Neural crest cell (in vitro differentiated cells): ENCODE measurements at regions not wholly inside any gene's neighbourhood (a gene's known extent, or its start where the extent isn't known, plus 50 kb on each side); places are given as distances from the start of the nearest gene placed in this dataset.

Experiments used
- DNase-seq: peaks from one replicate; pipeline ENCODE4 v3.0.0; 2021; ENCODE audit warnings: low read depth, mixed read lengths, low spot score
- H3K27ac Mint-ChIP-seq: one replicate; pipeline ENCODE4 v1.8.0; 2021; ENCODE audit warnings: mild to moderate bottlenecking, mixed read lengths; ENCODE audit not compliant: unreplicated experiment
- H3K27me3 Mint-ChIP-seq: 2 replicates; pipeline ENCODE4 v1.8.0; 2021; ENCODE audit warnings: low read depth, mild to moderate bottlenecking, mixed read lengths
- H3K36me3 Mint-ChIP-seq: 2 replicates; pipeline ENCODE4 v1.8.0; 2021; ENCODE audit warnings: low read depth, mild to moderate bottlenecking, mixed read lengths
- H3K4me1 Mint-ChIP-seq: 2 replicates; pipeline ENCODE4 v1.8.0; 2021; ENCODE audit warnings: mixed read lengths
- H3K4me3 Mint-ChIP-seq: one replicate; pipeline ENCODE4 v1.8.0; 2021; ENCODE audit warnings: mild to moderate bottlenecking, mixed read lengths
- H3K9me3 Mint-ChIP-seq: 2 replicates; pipeline ENCODE4 v1.8.0; 2021; ENCODE audit warnings: mixed read lengths
- TF ChIP-seq, protein P1 (sequence below): fragments of 200-600 bp; sonication (generic); conservative IDR thresholded peaks from 2 replicates; pipeline ENCODE4 v1.5.0; 2021; ENCODE audit warnings: antibody characterized with exemption, mild to moderate bottlenecking

DNA sequence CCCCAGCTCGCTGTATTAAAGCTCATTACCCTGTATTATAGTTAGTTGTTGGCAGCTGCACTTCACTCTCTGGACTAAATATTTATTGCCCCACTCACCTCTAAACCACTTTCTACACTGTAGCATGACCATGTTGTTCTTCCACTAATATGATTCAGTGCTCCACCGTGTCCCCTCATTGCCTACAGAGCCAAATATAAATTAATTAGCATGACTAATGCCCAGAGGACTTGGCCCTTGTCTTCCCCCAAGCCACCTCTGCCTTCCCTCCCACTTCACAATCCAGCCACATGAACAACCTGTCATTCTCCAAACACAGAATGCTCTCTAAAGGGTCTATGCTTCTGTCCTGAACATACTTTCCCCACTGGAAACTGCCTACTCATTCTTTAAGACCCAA, 276.5 kb downstream of the PLPP3 start:
- Mint-ChIP-seq H3K27me3 (no peaks in the 10 kb centered on the region), H3K4me1 (no peaks in the 10 kb centered on the region), H3K36me3 (peaks cover 3% of the 10 kb centered on the region), H3K4me3 (no peak overlapping the region), H3K9me3 (peaks cover 4% of the 10 kb centered on the region), H3K27ac (no peak overlapping the region)
- no peak for DNase-seq
- TF ChIP-seq, protein P1, sequence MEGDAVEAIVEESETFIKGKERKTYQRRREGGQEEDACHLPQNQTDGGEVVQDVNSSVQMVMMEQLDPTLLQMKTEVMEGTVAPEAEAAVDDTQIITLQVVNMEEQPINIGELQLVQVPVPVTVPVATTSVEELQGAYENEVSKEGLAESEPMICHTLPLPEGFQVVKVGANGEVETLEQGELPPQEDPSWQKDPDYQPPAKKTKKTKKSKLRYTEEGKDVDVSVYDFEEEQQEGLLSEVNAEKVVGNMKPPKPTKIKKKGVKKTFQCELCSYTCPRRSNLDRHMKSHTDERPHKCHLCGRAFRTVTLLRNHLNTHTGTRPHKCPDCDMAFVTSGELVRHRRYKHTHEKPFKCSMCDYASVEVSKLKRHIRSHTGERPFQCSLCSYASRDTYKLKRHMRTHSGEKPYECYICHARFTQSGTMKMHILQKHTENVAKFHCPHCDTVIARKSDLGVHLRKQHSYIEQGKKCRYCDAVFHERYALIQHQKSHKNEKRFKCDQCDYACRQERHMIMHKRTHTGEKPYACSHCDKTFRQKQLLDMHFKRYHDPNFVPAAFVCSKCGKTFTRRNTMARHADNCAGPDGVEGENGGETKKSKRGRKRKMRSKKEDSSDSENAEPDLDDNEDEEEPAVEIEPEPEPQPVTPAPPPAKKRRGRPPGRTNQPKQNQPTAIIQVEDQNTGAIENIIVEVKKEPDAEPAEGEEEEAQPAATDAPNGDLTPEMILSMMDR: no peak

DNA sequence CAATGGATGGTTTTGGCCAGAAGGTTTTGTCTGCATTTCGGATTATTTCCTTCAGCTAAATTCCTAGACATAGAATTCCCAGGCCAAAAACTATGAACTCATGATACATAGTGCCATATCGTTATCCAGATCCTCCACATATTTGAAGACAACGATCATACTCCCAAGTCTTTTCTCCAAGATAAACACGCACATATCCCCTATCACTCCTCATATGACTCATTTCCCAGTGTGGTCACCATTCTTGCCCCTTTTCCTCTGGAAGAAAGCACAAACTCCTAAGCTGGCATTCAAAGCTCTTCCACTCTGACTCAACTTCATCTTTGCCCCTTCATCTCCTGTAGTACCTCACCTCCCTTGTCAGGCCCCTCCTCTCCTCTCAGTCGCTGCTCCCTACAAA, 277.6 kb downstream of the PLPP3 start:
- no peaks in the 10 kb centered on the region for H3K9me3 Mint-ChIP-seq
- no peaks in the 10 kb centered on the region for H3K27me3 Mint-ChIP-seq
- no peaks in the 10 kb centered on the region for H3K4me1 Mint-ChIP-seq
- H3K36me3 Mint-ChIP-seq: no peaks in the 10 kb centered on the region
- no peak overlapping the region for H3K27ac Mint-ChIP-seq
- H3K4me3 Mint-ChIP-seq: no peak overlapping the region
- TF ChIP-seq, protein P1: no peak
- no peak for DNase-seq

DNA sequence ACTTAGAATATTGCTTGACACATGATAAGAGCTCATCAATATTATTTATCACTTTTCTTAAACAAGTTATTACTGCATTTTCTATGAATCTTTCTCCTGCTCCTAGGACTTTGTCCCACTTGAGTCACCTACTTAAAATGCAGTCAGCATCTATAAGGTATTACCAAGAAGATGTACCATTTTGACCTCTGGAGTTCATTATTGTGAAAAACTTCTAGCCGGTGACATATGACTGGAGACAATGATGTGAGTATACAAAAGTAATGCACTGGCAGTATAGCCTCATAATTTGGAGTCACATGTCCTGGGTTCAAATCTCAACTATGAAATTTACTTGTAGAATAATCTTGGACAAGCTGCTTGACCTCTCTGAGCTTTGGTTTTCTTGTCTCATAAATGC, 278.5 kb downstream of the PLPP3 start:
- Mint-ChIP-seq H3K36me3 (no peaks in the 10 kb centered on the region), H3K4me1 (no peaks in the 10 kb centered on the region), H3K4me3 (no peak overlapping the region), H3K27me3 (no peaks in the 10 kb centered on the region), H3K9me3 (no peaks in the 10 kb centered on the region), H3K27ac (no peak overlapping the region)
- DNase-seq: no peak
- TF ChIP-seq, protein P1: no peak

DNA sequence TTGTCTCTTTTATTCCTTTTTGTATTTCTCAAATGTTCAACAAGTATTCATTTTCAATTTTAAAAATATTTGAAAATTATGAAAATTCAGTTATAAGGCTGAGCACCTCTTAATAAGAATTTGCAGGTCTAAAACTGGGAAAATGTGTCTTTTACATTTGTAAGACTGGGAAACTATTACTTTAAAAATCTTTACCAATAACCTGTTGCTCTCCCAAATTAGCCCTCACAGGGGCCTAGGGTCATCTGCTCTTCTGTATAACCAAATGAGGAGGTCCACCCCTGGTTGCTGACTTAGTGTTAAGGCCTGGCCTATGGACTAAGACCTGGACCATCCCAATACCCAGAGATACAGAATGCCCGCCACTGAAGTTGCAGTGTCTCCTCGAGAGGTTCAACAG, 280.5 kb downstream of the PLPP3 start:
- no peak overlapping the region for H3K27ac Mint-ChIP-seq

DNA sequence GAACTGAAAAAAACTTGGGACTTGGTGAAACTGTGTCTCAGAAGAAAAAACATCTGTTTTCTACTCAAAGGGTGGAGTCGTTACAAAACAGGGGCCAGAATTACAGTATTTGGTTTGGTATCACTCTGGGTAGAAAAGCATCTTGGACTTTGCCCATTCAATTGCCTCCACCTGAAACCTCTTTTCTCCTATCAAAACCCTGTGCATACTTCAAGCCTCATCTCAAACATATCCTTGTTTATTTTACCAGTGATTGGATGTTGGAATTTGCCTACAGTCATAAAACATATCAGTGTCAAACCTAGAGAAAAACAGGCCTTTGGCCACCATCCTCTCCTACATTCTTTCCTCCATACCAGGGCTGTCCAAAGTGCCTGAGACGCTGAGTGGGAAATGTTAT, 281.5 kb downstream of the PLPP3 start:
- Mint-ChIP-seq H3K4me1 (no peaks in the 10 kb centered on the region), H3K9me3 (peaks cover 6% of the 10 kb centered on the region), H3K4me3 (no peak overlapping the region), H3K27ac (no peak overlapping the region), H3K27me3 (no peaks in the 10 kb centered on the region), H3K36me3 (peaks cover 4% of the 10 kb centered on the region)
- TF ChIP-seq, protein P1: no peak
- DNase-seq: no peak

More for the DNA sequence above, 280.5 kb downstream of the PLPP3 start:
- Mint-ChIP-seq H3K27me3 (no peaks in the 10 kb centered on the region), H3K4me1 (no peaks in the 10 kb centered on the region), H3K36me3 (peaks cover 4% of the 10 kb centered on the region), H3K4me3 (no peak overlapping the region), H3K9me3 (peaks cover 6% of the 10 kb centered on the region)
- TF ChIP-seq, protein P1: no peak
- DNase-seq: no peak

DNA sequence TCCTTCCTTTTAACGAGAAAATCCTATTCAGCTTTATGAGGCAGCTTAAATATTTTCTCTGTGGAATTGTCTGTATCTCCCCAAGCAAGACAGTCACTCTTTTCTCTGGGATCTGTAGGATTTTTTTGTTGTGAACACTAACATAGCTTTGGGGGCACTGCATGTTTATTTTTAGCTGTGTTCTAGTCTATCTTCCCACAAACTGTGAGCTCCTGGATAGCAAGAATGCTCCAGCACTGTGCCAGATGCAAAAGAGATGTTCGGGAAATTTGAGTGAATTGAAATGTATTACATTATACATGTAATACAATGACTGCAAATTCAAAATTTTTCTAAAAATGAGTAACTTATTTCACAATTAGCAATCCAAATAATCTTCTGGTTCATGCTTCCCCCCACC, 282.2 kb downstream of the PLPP3 start:
- peaks cover 6% of the 10 kb centered on the region for H3K9me3 Mint-ChIP-seq
- no peaks in the 10 kb centered on the region for H3K4me1 Mint-ChIP-seq
- DNase-seq: no peak
- H3K4me3 Mint-ChIP-seq: no peak overlapping the region
- H3K27ac Mint-ChIP-seq: no peak overlapping the region
- H3K27me3 Mint-ChIP-seq: no peaks in the 10 kb centered on the region
- TF ChIP-seq, protein P1: no peak
- H3K36me3 Mint-ChIP-seq: peaks cover 4% of the 10 kb centered on the region
